Lower lobe of right lung (tissue), 2 donors: ENCODE measurements at regions not wholly inside any gene's neighbourhood (a gene's known extent, or its start where the extent isn't known, plus 50 kb on each side); places are given as distances from the start of the nearest gene placed in this dataset.

Experiments used
- ATAC-seq, 2 donors: fragments of 200-7000 bp; cut with Tn5 transposase; one replicate each; pipeline ENCODE4 v1.9.1; 2020 to 2022; ENCODE audit warnings: mild to moderate bottlenecking in 2 of 2, moderate library complexity in 2 of 2
- DNase-seq: peaks from one replicate; pipeline ENCODE4 v3.0.0-alpha.2; 2020
- H3K27ac ChIP-seq: fragments of 200-600 bp; one replicate; pipeline ENCODE4 v1.8.0; 2022
- H3K27me3 ChIP-seq: fragments of 200-600 bp; one replicate; pipeline ENCODE4 v1.8.0; 2022; ENCODE audit warnings: low read depth
- H3K36me3 ChIP-seq: fragments of 200-600 bp; one replicate; pipeline ENCODE4 v1.8.0; 2022; ENCODE audit warnings: mild to moderate bottlenecking
- H3K4me1 ChIP-seq: fragments of 200-600 bp; one replicate; pipeline ENCODE4 v1.8.0; 2022
- H3K4me3 ChIP-seq: fragments of 200-600 bp; one replicate; pipeline ENCODE4 v1.8.0; 2022; ENCODE audit warnings: mild to moderate bottlenecking
- H3K9me3 ChIP-seq: fragments of 200-600 bp; one replicate; pipeline ENCODE4 v1.8.0; 2022
- CTCF ChIP-seq: fragments of 200-600 bp; IDR thresholded peaks from one replicate; pipeline ENCODE4 v1.8.0; 2022; ENCODE audit warnings: antibody characterized with exemption, mild to moderate bottlenecking
- intact Hi-C: fragments of 100-400 bp; cut with DNase I; formaldehyde crosslinking; loops from one replicate; pipeline ENCODE4 v1.11.0; 2022
- donor health status: DM: no; HTN: yes; CAD: no; lungs with severe emphysema.

GRCh38 chr15:93780073-93780472 is 451.3 kb upstream of the MCTP2 start:
- Histone ChIP-seq H3K4me3 (no peak overlapping the region), H3K4me1 (no peaks in the 10 kb centered on the region), H3K36me3 (no peaks in the 10 kb centered on the region), H3K27me3 (no peaks in the 10 kb centered on the region), H3K27ac (no peak overlapping the region), H3K9me3 (no peaks in the 10 kb centered on the region)
- ATAC-seq, result no peak
- no peak for DNase-seq
- TF ChIP-seq CTCF, result no peak
- intact Hi-C loops, result no loop called here

GRCh38 chr15:93779341-93779740 is 452.0 kb upstream of the MCTP2 start:
- DNase-seq (no peak), ATAC-seq (no peak)
- TF ChIP-seq CTCF, result no peak
- Histone ChIP-seq H3K36me3 (no peaks in the 10 kb centered on the region), H3K27ac (no peak overlapping the region), H3K4me1 (no peaks in the 10 kb centered on the region), H3K27me3 (no peaks in the 10 kb centered on the region), H3K9me3 (no peaks in the 10 kb centered on the region), H3K4me3 (no peak overlapping the region)
- intact Hi-C loops, result no loop called here

- ATAC-seq, result no peak
Measured at GRCh38 chr15:93771196-93772030, 459.9 kb upstream of the MCTP2 start.

GRCh38 chr15:93770788-93771187 is 460.6 kb upstream of the MCTP2 start:
- Histone ChIP-seq H3K27ac (no peak overlapping the region), H3K27me3 (no peaks in the 10 kb centered on the region), H3K4me3 (no peak overlapping the region), H3K4me1 (no peaks in the 10 kb centered on the region), H3K9me3 (no peaks in the 10 kb centered on the region), H3K36me3 (no peaks in the 10 kb centered on the region)
- no peak for DNase-seq
- TF ChIP-seq CTCF, result no peak
- no peak for ATAC-seq
- intact Hi-C loops, result no loop called here

More at GRCh38 chr15:93771196-93772030, 459.9 kb upstream of the MCTP2 start:
- Histone ChIP-seq H3K27me3 (no peaks in the 10 kb centered on the region), H3K36me3 (no peaks in the 10 kb centered on the region), H3K4me1 (no peaks in the 10 kb centered on the region), H3K9me3 (no peaks in the 10 kb centered on the region), H3K27ac (no peak overlapping the region), H3K4me3 (no peak overlapping the region)
- DNase-seq, result no peak
- no peak for TF ChIP-seq CTCF
- intact Hi-C loops, result no loop called here

GRCh38 chr15:93762036-93762435 is 469.3 kb upstream of the MCTP2 start:
- no peaks in the 10 kb centered on the region for H3K27me3 ChIP-seq
- intact Hi-C loops, result no loop called here

More at GRCh38 chr15:93762036-93762435, 469.3 kb upstream of the MCTP2 start:
- ATAC-seq (no peak), DNase-seq (no peak)
- no peaks in the 10 kb centered on the region for H3K4me1 ChIP-seq
- TF ChIP-seq CTCF, result no peak
- H3K4me3 ChIP-seq, result no peak overlapping the region
- H3K36me3 ChIP-seq, result no peaks in the 10 kb centered on the region
- no peaks in the 10 kb centered on the region for H3K9me3 ChIP-seq
- no peak overlapping the region for H3K27ac ChIP-seq
